C4-2B (cell line): ENCODE measurements at regions not wholly inside any gene's neighbourhood (a gene's known extent, or its start where the extent isn't known, plus 50 kb on each side); places are given as distances from the start of the nearest gene placed in this dataset.

Experiments
- ZFX ChIP-seq: fragments of 450-650 bp; IDR thresholded peaks from 2 replicates; pipeline ENCODE4 v1.6.1; 2017
- TF ChIP-seq, protein P1 (sequence below): fragments of 450-650 bp; conservative IDR thresholded peaks from 2 replicates; pipeline ENCODE4 v1.5.1; 2017; ENCODE audit warnings: mild to moderate bottlenecking

DNA sequence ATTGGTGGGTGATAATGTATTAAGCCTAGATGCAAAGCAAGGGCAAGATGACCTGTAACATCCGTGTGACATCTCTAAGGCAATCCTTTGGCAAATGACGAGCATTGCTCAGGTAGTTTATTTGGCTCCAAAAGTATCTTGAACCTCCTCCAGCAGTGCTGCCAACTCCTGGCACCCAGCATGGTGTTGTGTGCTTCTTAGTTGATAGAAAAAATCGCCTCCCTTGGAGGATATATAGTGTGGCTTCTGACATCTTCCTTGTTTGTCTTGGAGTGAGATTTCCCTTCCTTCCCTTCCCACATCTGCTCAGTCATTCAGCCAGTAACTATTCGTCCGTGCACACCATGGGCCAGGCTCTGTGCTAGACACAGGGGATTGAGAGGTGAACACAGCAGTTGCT, 121.8 kb downstream of the TOMM20 start:
- TF ChIP-seq, protein P1, sequence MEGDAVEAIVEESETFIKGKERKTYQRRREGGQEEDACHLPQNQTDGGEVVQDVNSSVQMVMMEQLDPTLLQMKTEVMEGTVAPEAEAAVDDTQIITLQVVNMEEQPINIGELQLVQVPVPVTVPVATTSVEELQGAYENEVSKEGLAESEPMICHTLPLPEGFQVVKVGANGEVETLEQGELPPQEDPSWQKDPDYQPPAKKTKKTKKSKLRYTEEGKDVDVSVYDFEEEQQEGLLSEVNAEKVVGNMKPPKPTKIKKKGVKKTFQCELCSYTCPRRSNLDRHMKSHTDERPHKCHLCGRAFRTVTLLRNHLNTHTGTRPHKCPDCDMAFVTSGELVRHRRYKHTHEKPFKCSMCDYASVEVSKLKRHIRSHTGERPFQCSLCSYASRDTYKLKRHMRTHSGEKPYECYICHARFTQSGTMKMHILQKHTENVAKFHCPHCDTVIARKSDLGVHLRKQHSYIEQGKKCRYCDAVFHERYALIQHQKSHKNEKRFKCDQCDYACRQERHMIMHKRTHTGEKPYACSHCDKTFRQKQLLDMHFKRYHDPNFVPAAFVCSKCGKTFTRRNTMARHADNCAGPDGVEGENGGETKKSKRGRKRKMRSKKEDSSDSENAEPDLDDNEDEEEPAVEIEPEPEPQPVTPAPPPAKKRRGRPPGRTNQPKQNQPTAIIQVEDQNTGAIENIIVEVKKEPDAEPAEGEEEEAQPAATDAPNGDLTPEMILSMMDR: no peak
- TF ChIP-seq ZFX: no peak
